ENCODE measurements at regions not wholly inside any gene's neighbourhood (a gene's known extent, or its start where the extent isn't known, plus 50 kb on each side); places are given as distances from the start of the nearest gene placed in this dataset.
A peak's percentile ranks its signal among the peaks of the same experiment; 100 is the strongest.
"Not testable (repeated sequence)": the region's sequence is repeated elsewhere in the genome, so short reads cannot be mapped to it uniquely, and the experiment has no call there.

DNA sequence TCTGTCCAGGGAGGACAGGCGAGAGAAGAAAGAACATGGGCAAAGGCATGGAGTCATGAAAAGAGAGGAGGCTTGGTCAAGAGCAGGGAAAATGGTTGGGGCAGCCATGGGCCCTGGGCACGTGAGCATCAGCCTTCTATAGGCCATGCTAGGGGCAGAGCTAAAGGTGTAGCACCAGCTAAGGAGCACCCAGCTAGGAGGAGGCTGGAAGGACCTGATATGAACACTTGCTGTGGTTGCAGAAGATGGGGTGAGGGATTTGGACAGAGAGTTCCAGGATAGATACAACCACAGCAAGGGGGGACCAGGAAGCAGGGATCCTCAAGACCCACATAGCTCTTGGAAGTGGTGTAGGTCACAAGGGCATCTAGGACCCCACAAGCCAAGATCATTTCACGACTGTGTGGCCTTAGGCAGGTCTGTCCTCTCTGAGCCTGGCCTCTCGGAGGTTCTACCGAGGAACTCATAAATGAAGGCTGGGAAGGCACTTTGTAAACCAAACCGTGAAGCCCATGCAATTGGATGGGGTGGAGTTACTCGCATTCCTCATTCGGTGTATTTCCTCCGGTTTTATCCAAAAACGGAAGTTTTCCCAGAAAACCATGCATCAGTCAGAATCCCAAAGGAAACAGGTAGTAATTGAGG lies 74.0 kb upstream of the TOP1 start:
- Mint-ChIP-seq H3K27me3 (peaks cover 10% of the 10 kb centered on the region), H3K9me3 (peaks cover 5 to 9% of the 10 kb centered on the region in 2 donors), H3K4me1 (no peaks in the 10 kb centered on the region), H3K27ac (no peak overlapping the region), H3K4me3 (no peak overlapping the region)
- no peak for ATAC-seq
- no peak for DNase-seq

DNA sequence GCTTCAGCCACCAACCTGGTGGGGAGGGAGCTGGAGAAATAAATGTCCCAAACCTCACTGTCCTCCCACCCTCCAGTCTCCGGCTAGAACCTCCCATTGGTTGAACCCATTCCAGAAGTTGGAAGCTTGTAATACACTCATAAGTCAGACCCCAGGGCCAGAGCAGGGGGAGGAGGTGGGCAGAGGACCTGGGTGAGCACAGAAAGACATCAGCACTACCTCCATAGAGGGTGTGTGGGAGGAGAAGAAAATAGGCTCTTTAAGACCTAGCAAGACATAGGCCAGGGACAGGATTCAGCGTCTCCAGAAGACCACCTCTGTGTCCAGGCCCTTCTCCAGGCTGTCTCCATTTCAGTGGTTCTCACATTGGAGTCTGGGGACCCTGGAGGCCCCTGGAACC lies 73.3 kb upstream of the TOP1 start:
- H3K4me3 Mint-ChIP-seq = no peak overlapping the region
- no peaks in the 10 kb centered on the region for H3K4me1 Mint-ChIP-seq
- H3K9me3 Mint-ChIP-seq = peaks cover 5 to 9% of the 10 kb centered on the region in 2 donors
- H3K27me3 Mint-ChIP-seq = peaks cover 10% of the 10 kb centered on the region
- no peak overlapping the region for H3K27ac Mint-ChIP-seq
- ATAC-seq = no peak
- DNase-seq = no peak

GRCh38 chr20:40955826-40956225 lies 72.8 kb upstream of the TOP1 start:
- not testable (repeated sequence) for H3K4me1 Mint-ChIP-seq, H3K27me3 Mint-ChIP-seq, H3K4me3 Mint-ChIP-seq, H3K9me3 Mint-ChIP-seq, H3K27ac Mint-ChIP-seq, ATAC-seq, DNase-seq

DNA sequence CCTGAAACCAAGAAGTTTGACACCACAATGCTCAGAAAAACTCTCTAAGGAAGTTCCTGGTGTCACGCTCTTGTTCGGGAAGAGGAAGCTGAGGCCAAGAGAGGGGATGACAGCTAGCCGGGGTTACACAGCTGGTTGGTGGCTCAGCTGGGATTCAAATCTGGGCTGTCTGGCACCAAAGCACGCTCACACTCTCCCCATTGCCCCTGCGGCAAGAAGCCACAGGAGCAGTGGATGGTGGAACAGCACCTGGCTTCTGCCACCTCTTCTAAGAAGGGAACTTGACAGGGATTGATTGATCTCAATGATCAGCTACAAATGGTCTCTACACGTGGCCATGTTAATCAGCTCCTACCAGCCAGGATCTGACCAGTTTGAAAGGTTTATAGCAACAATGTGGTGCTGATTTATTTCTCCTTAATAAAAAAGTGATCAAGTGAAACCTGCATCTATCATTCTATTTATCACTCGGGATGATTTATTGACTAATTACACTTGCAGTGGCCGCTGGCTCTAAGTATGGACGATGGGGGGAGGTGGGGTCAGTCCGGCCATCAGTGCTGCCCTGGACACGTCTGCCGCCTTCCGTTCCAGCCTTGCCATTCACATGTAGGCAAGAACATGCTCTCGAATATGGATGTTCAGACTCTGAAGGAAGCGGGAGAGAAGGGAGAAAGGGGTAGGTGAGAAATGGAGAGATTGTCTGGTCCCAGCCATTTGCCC lies 71.9 kb upstream of the TOP1 start:
- no peak for ATAC-seq
- peaks cover 10% of the 10 kb centered on the region for H3K27me3 Mint-ChIP-seq
- H3K27ac Mint-ChIP-seq = no peak overlapping the region
- no peak for DNase-seq
- H3K4me1 Mint-ChIP-seq = peaks cover 5% of the 10 kb centered on the region
- peaks cover 5 to 9% of the 10 kb centered on the region in 2 donors for H3K9me3 Mint-ChIP-seq
- no peak overlapping the region for H3K4me3 Mint-ChIP-seq

DNA sequence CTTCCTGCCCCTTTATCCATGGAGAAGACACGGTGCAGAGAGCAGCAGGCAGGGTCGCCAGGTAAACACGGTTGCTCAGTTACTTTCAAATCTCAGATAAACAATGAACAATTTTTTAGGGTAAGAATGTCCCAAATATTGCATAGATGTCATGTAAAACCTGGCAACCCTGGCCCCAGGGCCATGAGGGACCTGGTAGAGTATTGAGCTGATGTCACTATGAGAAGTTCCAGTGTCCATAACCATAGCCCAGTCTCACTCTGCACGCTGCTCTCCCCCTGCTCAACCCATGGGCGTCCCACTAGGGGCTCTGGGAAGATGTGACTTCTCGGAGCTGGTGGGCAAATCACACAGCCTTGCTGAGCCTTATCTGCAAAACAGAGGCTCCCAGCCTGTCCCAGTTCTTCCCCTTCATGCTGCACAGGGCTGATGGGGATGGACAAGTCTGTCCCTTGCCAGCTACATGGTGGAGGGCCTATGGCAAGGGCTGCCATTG lies 71.3 kb upstream of the TOP1 start:
- ATAC-seq = no peak
- H3K4me3 Mint-ChIP-seq = no peak overlapping the region
- peaks cover 10% of the 10 kb centered on the region for H3K27me3 Mint-ChIP-seq
- DNase-seq = no peak
- peaks cover 5 to 9% of the 10 kb centered on the region in 2 donors for H3K9me3 Mint-ChIP-seq
- no peak overlapping the region for H3K27ac Mint-ChIP-seq
- H3K4me1 Mint-ChIP-seq = peaks cover 11% of the 10 kb centered on the region

GRCh38 chr20:40958598-40958997 lies 70.0 kb upstream of the TOP1 start:
- DNase-seq = no peak
- peaks cover 16% of the 10 kb centered on the region for H3K4me1 Mint-ChIP-seq
- ATAC-seq = no peak
- peaks cover 5 to 9% of the 10 kb centered on the region in 2 donors for H3K9me3 Mint-ChIP-seq
- no peak overlapping the region for H3K4me3 Mint-ChIP-seq
- peaks cover 10% of the 10 kb centered on the region for H3K27me3 Mint-ChIP-seq
- H3K27ac Mint-ChIP-seq = no peak overlapping the region

GRCh38 chr20:40959325-40960092 lies 69.1 kb upstream of the TOP1 start:
- DNase-seq (no peak), ATAC-seq (no peak)
- Mint-ChIP-seq H3K4me1 (peaks cover 16% of the 10 kb centered on the region), H3K9me3 (peaks cover 0 to under 1% of the 10 kb centered on the region in 2 donors), H3K27ac (no peak overlapping the region), H3K27me3 (peaks cover 10% of the 10 kb centered on the region), H3K4me3 (no peak overlapping the region)

DNA sequence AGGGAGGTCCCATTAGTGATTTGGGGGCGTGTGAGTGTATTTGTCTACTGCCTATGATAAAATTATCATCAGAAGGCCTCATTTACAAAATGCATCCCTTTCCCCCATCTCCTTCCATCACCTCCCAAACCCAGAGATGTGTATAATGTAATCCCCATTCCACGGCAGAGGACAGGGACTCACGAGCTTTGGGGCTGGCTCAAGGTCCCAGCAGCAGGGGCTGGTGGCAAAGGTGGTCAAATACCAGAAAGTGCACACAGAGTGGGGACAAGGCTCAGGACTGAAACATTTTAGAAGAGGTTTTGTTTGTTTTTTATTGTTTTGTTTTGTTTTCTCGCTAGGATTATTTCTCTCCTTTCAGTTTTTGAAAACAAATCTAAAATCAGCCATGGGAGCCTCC lies 68.5 kb upstream of the TOP1 start:
- Mint-ChIP-seq H3K27me3 (peaks cover 10% of the 10 kb centered on the region), H3K4me1 (peaks cover 16% of the 10 kb centered on the region), H3K27ac (no peak overlapping the region), H3K4me3 (no peak overlapping the region), H3K9me3 (no peaks in the 10 kb centered on the region)
- DNase-seq (no peak), ATAC-seq (no peak)

- no peak overlapping the region for H3K4me3 Mint-ChIP-seq
- H3K27ac Mint-ChIP-seq = no peak overlapping the region
- peaks cover 16% of the 10 kb centered on the region for H3K4me1 Mint-ChIP-seq
- ATAC-seq = no peak
- DNase-seq = no peak
- H3K27me3 Mint-ChIP-seq = peaks cover 10% of the 10 kb centered on the region
- no peaks in the 10 kb centered on the region for H3K9me3 Mint-ChIP-seq
Observed at GRCh38 chr20:40960521-40960956, 68.1 kb upstream of the TOP1 start.

- Mint-ChIP-seq H3K4me1 (peaks cover 16% of the 10 kb centered on the region), H3K9me3 (no peaks in the 10 kb centered on the region), H3K27me3 (peaks cover 10% of the 10 kb centered on the region), H3K27ac (no peak overlapping the region), H3K4me3 (no peak overlapping the region)
- DNase-seq = no peak
- ATAC-seq = no peak
Observed at GRCh38 chr20:40961176-40961575, 67.4 kb upstream of the TOP1 start.

- peaks cover 6% of the 10 kb centered on the region for H3K27me3 Mint-ChIP-seq
- peak; percentile 68 for ATAC-seq
- H3K9me3 Mint-ChIP-seq = no peaks in the 10 kb centered on the region
- H3K4me3 Mint-ChIP-seq = no peak overlapping the region
- peak overlapping the region in 1 of 2 donors; percentile 54 for H3K27ac Mint-ChIP-seq
- H3K4me1 Mint-ChIP-seq = peaks cover 16% of the 10 kb centered on the region
- DNase-seq = no peak
Observed at GRCh38 chr20:40961686-40962640, 66.7 kb upstream of the TOP1 start.

DNA sequence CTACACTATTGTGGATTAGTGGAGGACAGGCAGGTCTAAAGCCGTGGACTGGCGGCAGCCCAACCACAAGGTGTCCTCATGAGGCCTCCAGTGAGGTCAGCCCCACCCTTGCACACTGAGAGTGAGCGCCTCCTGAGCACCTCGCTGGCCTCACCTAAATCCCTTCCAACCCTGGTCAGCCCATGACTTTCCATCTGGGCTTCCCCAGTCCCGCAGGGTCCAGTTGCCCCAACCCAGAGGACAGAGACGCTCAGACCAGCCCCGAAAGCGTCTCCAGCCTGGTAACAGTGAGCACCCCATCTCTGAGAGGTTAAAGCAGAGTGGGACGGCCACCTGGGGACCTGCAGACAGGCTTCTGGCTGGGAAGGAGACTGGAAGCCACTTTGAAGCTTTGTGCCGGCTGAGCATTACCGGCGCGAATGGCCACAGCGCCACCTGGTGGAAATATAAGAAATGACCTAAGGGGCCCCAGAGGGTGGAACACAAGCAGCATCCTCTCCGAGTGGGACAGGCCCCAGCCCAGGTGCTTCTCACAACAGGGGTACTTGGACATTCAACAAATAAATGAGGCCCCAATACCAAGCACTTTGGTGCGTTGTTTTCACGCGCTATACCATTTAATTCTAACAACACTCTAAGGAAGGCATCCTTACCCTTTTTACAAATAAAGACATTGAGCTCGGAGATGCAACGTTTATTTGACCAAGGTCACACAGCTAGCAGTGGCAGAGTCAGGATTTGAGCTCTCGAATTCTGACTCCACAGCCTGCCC lies 65.7 kb upstream of the TOP1 start:
- DNase-seq (peak; percentile 70 to 76), ATAC-seq (peak; percentile 91)
- Mint-ChIP-seq H3K9me3 (no peaks in the 10 kb centered on the region), H3K4me1 (peaks cover 16% of the 10 kb centered on the region), H3K27ac (no peak overlapping the region), H3K27me3 (no peaks in the 10 kb centered on the region), H3K4me3 (no peak overlapping the region)

- Mint-ChIP-seq H3K27me3 (no peaks in the 10 kb centered on the region), H3K4me3 (no peak overlapping the region), H3K27ac (no peak overlapping the region), H3K9me3 (no peaks in the 10 kb centered on the region), H3K4me1 (peaks cover 16% of the 10 kb centered on the region)
- no peak for DNase-seq
- no peak for ATAC-seq
Observed at GRCh38 chr20:40963505-40963845, 65.1 kb upstream of the TOP1 start.

DNA sequence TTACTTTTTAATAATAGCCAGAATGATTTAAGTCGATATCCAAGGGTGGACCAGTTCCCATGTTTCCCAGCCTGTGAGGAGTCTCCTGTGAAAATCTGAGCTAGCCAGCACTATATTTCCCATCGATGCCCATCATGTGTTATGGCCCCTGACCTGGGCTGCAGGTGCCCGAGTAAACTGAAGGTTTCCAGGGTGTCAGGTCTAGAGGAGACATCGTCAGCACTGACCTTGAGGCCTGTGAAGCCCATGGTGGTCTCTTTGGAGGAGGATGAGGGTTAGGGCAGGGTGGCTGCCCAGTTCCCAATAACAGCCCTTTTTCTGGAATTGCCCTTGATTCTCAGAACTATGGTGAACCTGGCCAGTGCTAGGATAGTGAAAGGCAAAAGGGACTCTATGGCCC lies 63.0 kb upstream of the TOP1 start:
- Mint-ChIP-seq H3K27me3 (peaks cover 20% of the 10 kb centered on the region), H3K27ac (no peak overlapping the region), H3K4me1 (peaks cover 28% of the 10 kb centered on the region), H3K9me3 (no peaks in the 10 kb centered on the region), H3K4me3 (no peak overlapping the region)
- no peak for DNase-seq
- no peak for ATAC-seq

Measured in stimulated activated naive CD8-positive, alpha-beta T cell treated with anti-CD3 and anti-CD28 coated beads, Interleukin-15, amount 100 ng/mL, for 72 hours (primary cell).